GM12872 (cell line): ENCODE measurements at regions not wholly inside any gene's neighbourhood (a gene's known extent, or its start where the extent isn't known, plus 50 kb on each side); places are given as distances from the start of the nearest gene placed in this dataset.

ENCODE experiments used
- TF ChIP-seq, protein P1 (sequence below): IDR thresholded peaks from 3 replicates; pipeline ENCODE4 v1.5.1; 2011; ENCODE audit warnings: low read depth, mild to moderate bottlenecking, low read length, moderate library complexity; ENCODE audit not compliant: insufficient read depth

DNA sequence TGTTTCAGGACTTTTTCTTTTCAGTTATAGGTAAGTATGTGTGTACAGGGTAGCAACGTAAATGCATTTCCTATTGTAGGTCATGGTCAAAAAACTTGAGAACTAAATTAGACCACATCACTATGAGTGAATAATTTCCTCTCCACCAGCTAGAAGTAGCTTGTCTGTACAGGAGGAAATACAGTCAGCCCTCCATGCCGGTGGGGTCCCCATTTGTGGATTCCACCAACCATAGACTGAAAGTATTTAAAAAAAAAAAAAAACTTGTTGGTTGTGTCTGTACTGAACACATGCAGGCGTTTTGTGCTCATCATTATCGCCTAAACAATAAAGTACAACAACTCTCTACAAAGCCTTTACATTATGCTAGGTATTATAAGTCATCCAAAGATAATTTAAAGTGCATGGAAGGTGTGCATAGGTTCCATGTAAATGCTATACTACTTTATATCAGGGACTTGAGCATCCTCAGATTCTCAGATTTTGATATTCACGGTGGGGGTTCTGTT is 94.2 kb upstream of the NDUFV2 start:
- TF ChIP-seq, protein P1, sequence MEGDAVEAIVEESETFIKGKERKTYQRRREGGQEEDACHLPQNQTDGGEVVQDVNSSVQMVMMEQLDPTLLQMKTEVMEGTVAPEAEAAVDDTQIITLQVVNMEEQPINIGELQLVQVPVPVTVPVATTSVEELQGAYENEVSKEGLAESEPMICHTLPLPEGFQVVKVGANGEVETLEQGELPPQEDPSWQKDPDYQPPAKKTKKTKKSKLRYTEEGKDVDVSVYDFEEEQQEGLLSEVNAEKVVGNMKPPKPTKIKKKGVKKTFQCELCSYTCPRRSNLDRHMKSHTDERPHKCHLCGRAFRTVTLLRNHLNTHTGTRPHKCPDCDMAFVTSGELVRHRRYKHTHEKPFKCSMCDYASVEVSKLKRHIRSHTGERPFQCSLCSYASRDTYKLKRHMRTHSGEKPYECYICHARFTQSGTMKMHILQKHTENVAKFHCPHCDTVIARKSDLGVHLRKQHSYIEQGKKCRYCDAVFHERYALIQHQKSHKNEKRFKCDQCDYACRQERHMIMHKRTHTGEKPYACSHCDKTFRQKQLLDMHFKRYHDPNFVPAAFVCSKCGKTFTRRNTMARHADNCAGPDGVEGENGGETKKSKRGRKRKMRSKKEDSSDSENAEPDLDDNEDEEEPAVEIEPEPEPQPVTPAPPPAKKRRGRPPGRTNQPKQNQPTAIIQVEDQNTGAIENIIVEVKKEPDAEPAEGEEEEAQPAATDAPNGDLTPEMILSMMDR: no peak

DNA sequence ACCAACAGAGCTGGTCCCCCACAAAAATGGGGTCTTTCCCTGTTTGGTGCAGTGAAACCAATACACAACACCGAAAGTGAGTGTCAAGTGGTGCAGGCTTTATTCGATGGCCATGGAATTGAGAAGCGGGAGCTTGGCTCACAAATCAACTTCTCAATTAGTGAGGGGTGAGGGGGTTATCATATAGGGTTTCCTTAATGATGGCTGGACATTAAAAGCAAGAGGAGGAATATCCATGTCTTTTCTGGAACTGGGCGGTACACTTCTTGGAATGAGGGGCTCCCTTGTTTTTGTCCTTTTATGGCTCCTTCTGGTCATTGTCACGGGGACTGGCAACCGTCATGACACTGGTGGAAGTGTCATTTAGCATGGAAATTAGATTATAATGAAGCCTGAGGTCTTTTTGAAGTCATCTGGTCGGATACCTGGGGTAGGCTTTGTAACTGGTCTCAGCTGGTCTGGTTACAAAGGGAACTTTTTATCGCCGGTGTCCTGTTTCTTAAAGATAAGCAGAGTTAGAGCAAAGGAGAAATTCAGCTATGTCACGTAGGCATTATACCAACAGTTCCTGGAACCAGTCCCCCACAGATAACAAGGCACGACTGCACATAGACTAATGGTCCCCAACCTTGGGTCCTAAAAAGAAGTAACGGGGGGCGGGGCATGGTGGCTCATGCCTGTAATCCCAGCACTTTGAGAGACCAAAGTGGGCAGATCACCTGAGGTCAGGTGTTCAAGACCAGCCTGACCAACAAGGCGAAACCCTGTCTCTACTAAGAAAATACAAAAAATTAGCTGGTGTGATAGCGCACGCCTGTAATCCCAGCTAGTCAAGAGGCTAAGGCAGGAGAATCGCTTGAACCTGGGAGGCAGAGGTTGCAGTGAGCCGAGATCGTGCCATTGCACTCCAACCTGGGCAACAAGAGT is 93.5 kb upstream of the NDUFV2 start:
- TF ChIP-seq, protein P1: no peak

DNA sequence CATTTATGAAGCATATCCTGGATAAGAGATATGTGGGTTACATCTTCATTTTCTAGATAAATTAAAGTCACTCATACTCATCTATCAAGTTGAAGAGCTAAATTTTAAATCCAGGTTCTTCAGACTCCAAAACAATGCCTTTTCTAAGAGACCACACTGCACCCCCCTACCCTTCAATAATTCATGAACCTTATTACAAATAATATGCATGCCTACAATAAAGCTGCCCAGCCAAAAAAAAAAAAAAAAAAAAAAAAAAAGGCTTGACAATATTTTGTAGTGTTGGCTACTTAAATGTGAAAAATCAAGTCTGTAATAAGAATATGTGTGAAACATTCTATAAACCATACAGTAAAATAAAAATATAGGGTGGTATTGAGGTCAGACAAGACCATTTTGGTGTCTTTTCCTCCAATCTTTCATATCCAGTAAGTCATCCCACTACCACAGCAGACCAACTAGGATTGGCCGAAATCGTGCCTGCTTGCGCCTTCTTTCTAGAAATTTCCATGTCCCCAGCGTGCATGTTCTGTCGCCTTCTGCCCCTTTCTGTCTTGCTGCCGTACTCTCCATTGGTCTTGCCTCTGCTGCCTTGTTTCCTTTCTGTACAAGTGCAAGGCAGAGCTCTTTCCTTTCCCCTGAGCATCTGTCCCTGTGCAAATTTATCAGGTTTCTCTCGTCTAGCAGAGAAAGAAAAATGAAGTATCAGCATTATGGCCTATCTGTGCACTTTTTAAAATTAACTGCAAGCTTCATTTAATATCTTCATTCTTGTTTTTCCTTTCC is 92.6 kb upstream of the NDUFV2 start:
- TF ChIP-seq, protein P1: no peak

DNA sequence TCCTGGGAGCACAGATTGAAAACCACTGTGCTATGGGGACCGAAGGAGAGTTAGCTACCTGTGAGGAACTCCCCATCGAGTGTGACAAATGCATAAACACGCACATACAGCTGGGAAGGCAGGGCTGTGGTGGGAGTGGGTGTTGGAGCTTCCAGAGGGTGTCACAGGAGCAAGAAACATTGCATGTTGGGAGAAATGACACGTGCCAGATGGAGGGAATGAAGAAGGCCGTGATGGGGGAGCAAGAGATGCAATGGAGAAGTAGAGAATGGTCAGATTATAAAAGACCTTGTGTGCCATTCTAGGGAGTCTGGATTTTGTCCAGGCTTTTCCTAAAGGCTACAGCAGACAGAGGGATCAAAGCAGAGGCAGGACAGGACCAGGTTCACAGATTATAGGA is 91.1 kb upstream of the NDUFV2 start:
- TF ChIP-seq, protein P1: no peak

DNA sequence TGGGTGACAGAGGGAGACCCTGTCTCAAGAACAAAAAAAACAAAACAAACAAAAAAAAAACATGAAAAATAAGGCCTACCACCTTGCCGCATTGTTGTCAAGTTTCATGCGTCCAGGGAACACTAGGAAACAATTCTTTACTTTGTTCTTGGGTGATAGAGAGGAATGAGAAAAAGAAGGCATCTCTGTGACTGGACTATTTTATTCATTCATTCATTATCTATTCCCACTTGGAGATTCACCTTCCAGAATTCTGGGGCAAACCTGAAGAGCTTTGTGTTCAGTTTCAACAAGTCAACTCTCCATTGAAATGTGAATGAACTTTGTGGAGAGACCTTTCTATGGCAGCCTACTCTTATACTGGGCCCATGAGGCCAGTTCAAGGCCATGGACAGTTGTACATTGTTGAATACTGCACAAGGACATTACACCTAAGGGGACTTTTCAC is 88.5 kb upstream of the NDUFV2 start:
- TF ChIP-seq, protein P1: no peak

DNA sequence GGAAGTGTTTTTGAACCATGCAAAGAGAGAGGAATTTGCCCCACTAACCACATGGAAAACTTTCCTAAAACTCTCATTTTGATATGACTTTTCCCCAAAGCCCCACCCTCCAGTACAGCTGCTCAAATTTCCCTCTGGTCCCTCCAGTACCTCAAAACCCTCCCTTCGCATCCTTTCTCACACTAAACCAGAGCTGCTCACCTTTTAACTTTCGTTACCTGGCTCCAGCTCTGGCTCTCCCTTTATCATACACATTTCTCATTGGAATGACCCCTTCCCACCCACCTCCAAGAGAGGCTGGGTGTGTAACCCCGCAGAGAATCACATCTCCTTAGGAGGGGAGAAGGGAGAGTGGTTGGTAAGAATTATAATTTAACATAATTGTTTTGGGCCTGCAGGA is 86.8 kb upstream of the NDUFV2 start:
- TF ChIP-seq, protein P1: no peak

DNA sequence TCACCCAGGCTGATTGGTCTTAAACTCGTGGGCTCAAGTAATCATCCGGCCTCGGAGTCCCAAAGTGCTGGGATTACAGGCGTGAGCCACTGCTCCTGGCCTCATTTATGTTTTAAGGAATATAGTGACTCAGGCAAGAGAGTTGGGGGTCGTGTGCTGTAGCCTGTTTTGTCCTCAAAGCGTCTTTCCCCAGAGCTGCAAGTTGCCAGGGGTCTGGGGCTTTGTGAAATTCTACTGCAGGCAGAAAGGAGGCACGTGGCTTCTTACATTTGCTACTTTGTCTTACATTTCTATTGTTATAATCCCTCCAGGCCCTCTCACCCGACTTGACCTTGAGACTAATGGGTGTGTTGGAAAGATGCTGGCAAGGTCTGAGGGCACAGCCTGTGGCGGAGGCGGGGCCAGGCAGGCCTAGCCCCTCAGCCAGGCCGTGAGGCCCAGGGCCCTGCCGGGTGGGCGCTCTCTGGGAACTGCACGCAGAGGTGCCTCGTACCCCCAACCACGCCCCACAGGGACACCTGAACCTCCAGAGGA is 85.8 kb upstream of the NDUFV2 start:
- TF ChIP-seq, protein P1: no peak
